ENCODE measurements at regions not wholly inside any gene's neighbourhood (a gene's known extent, or its start where the extent isn't known, plus 50 kb on each side); places are given as distances from the start of the nearest gene placed in this dataset.

DNA sequence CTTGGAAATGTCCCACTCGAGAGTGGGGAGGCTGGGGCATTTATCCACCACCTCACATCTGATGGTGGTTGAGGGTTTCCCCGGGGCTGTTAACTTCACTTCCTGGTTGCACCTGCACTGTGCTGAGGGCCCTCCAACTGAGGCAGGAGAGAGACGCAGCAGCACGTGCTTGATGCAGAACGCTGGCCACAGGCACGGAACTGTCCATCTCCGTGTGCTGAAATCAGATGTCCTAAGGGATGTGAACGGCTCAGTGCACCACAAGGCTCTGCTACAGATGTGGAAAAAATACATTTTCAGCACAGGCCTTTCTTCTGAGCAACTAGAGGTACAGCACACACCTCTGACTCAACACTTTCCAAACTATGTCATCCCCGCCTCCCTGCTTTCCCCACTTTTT, 114.8 kb upstream of the C16orf82 start:
- TF ChIP-seq POLR2A (IDR thresholded peaks at IDR 0.05): no peak
- TF ChIP-seq, protein P1, sequence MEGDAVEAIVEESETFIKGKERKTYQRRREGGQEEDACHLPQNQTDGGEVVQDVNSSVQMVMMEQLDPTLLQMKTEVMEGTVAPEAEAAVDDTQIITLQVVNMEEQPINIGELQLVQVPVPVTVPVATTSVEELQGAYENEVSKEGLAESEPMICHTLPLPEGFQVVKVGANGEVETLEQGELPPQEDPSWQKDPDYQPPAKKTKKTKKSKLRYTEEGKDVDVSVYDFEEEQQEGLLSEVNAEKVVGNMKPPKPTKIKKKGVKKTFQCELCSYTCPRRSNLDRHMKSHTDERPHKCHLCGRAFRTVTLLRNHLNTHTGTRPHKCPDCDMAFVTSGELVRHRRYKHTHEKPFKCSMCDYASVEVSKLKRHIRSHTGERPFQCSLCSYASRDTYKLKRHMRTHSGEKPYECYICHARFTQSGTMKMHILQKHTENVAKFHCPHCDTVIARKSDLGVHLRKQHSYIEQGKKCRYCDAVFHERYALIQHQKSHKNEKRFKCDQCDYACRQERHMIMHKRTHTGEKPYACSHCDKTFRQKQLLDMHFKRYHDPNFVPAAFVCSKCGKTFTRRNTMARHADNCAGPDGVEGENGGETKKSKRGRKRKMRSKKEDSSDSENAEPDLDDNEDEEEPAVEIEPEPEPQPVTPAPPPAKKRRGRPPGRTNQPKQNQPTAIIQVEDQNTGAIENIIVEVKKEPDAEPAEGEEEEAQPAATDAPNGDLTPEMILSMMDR (IDR thresholded peaks at IDR 0.05): no peak
- no peak for TF ChIP-seq POLR2AphosphoS5 (IDR thresholded peaks at IDR 0.05)
- TF ChIP-seq EP300 (IDR thresholded peaks at IDR 0.05): no peak

Measured in upper lobe of left lung (tissue), 4 donors.